GM21576 (cell line): ENCODE measurements at regions not wholly inside any gene's neighbourhood (a gene's known extent, or its start where the extent isn't known, plus 50 kb on each side); places are given as distances from the start of the nearest gene placed in this dataset.
"Not testable (repeated sequence)": the region's sequence is repeated elsewhere in the genome, so short reads cannot be mapped to it uniquely, and the experiment has no call there.

Experiments used
- ATAC-seq: cut with Tn5 transposase; IDR thresholded peaks from one replicate; pipeline ENCODE4 v1.9.1; 2021; ENCODE audit warnings: mild to moderate bottlenecking, moderate library complexity; ENCODE audit not compliant: unreplicated experiment

DNA sequence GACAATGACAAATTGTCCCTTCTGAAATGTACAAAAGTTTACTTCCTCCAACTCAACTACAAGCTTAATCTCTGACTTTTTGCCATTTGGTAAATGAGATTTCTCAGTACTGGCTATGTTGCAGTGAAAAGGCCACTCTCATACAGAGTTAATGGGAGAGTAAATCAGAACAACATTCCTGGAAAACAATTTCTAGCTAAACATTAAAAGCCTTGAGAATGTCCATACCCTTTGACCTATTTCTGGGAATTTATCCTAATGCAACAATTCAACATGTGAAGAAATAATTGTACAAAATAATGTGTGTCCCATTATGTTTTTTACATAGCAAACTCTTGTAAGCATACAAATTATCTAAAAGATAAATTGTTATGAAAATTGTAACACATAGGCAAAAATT, 56.3 kb upstream of the SPEF2 start:
- ATAC-seq: no peak

DNA sequence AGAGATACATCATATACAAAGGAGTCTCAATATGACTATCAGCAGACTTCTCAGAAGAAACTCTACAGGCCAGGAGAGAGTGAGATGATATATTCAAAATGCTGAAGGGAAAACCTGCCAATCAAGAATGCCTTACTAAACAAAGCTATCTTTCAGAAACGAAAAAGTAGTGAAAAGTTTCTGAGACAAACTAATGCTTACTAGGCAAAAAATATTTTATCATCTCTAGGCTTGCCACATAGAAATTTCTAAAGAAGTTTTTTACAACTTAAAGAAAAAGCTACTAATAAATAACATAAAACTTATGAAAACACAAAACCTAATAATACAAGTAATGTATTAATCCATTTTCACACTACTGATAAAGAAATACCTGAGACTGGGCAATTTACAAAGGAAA, 59.9 kb upstream of the SPEF2 start:
- ATAC-seq: no peak

DNA sequence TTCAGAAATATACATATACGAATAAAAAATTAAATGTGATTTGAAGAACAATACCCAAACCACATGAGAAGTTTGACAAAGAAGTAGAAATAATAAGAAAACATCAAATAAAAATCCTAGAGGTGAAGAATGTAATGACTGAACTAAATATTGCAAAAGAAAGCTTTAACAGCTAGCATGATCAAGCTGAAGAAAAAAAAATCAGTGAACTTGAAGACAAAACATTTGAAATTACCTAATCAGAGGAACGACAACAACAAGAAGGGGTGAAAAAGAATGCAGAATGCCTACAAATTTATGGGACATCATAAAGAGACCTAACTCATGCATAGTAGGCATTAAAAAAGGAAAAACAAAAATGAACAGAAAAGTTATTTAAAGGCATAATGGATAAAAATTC, 60.5 kb upstream of the SPEF2 start:
- no peak for ATAC-seq

DNA sequence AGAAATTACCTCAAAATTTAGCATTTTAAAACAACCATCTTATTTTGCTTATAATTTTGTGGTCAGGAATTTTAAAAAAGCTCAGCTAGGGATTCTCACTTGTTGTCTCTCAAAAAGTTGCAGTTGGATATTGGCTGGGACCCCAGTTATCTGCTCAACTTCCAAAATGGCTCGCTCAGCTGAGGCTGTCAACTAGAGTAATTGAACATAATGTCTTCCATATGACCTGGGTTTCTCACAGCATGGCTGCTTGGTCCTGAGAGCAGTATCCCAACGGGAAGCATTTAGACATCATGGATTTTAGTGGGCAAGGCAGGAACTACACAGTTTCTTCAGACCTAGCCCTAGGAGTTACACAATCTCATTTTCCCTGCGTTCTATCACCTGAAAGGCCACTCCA, 63.6 kb upstream of the SPEF2 start:
- no peak for ATAC-seq

DNA sequence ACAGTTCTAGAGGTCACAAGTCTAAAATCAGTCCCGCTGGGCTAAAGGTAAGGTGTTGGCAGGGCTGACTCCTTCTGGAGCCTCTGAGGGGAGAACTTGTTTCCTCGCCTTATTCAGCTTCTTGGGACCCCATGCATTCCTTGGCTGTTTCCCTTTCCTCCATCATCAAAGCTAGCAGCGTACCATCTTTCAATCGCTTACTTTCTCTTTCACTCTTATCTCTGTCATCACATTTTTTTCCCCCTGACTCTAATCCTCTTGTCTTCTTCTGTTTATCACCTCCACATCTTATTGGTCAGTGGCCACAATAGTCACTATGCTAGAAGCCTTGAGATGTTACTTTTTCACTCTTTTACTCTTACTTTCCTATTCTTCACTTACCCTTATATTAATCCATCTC, 72.5 kb upstream of the SPEF2 start:
- ATAC-seq: no peak

DNA sequence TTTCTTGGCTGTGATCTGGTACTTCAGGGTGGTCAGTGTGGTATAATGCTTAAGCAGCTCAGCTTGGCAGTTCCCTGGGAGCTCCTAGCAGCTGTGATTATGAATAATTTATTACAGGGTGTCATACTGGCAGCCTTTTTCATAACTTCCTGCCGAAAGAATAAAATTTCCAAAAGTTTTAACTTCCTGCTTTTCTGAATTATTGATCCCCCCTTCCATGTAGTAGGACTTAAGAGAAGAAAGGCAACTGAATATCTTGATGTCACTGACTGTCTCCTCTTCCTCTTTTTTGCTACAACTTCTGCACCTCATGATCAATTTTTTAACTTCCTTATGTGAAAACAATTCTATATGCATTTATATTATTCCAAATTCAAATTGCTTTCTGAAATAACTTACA, 74.3 kb upstream of the SPEF2 start:
- ATAC-seq: no peak

DNA sequence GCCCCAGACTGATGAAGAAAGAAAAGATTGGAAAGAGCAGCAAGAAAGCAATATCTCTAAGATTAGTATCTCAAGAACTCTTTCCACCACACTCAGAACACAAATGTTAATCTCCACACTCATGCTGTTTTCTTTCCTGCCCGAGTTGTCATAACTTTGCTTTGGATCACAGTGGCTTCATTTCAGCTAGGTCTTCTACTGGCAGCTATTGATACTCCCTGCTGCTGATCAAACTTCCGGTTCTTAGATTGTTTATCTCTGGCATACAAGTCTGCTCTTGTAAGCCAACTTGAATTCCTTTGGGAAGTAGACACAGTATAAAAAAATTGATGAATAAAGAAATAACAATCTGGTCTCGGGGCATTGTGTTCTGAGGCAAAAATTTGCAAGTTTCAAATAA, 77.7 kb upstream of the SPEF2 start:
- ATAC-seq: no peak

DNA sequence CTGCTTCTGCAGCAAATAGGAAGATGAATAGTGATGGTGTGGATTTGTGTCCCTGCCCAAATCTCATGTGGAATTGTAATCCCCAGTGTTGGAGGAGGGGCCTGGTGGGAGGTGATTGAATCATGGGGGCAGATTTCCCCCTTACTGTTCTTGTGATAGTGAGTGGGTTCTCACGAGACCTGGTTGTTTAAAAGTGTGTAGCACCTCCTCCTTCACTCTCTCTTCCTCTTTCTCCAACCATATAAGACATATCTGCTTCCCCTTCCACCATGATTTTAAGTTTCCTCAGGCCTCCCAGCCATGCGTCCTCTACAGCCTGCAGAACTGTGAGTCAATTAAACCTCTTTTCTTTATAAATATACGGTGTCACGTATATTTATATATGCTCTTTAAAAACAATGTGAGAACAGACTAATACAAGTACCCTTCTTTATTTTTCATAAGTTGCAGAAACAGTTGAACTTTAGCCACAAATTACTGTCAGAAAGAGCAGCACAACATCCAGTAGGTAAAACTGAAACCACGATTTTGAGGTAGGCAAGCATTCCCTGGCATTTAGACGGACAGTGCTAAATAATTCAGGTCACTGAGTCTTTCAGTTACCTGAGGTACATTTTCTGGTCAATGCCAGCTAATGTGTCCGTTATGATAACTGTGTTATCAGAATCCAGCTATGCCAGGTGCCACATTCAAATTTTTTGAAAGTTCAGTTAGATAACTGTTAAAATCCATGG, 79.3 kb upstream of the SPEF2 start:
- ATAC-seq: no peak

DNA sequence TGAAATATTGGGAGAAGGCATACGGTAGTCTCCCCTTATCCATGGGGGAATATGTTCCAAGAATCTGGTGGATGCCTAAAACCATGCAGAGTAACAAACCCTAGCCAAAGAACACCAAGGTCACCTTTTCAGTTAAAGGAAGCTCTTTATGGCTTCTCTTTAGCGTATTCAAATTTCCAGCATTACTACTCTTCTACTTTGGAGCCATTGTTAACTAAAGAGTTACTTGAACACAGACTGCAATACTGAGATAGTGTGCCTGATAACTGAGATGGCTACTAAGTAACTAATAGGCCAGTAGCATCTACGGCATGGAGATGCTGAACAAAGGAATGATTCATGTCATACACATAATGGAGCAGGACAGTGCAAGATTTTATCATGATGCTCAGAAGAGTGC, 84.5 kb upstream of the SPEF2 start:
- no peak for ATAC-seq

DNA sequence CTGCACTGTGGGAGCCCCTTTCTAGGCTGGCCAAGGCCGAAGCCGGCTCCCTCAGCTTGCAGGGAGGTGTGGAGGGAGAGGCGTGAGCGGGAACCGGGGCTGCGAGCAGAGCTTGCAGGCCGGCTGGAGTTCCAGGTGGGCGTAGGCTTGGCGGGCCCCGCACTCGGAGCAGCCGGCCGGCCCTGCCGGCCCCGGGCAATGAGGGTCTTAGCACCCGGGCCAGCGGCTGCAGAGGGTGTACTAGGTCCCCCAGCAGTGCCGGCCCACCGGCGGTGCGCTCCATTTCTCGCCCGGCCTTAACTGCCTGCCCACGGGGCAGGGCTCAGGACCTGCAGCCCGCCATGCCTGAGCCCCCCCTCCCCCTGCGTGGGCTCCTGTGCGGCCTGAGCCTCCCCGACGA, 86.1 kb upstream of the SPEF2 start:
- ATAC-seq: not testable (repeated sequence)

DNA sequence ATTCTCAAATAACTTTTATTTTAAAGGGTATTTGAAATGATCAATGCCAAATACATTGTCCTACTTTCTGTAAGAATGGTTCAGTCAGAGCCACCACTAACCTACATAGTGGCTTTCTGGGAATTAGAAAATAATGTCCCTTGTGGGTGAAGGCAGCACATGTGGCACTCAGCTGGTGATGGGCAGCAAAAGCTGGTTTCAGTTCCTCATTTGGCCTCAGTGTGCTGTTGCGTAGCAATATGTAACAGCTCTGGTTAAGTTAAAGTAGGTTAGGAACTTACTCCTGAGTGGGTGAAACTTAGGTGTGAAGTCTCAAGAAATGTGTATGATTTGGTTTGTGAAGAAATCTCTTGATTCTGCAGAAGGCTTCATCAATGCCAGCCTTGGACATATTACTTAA, 99.6 kb upstream of the SPEF2 start:
- peak; percentile 98 for ATAC-seq

DNA sequence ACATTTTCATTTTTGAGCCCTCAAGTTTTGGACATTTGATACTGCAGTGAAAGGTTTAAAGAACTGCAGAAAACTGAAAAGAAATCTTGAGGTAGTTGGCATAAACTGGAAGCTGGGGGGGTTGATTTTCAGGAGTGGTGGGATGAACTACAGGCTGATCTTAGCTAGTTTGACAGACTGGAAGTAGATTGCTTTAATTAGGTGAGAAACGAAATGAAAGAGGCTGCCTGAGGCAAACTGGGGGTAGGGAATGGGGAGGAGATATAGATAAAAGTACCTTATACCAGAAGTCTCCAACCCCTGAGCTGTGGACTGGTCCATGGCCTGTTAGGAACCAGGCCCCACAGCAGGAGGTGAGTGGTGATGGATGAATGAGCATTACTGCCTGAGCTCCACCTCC, 101.4 kb upstream of the SPEF2 start:
- no peak for ATAC-seq

DNA sequence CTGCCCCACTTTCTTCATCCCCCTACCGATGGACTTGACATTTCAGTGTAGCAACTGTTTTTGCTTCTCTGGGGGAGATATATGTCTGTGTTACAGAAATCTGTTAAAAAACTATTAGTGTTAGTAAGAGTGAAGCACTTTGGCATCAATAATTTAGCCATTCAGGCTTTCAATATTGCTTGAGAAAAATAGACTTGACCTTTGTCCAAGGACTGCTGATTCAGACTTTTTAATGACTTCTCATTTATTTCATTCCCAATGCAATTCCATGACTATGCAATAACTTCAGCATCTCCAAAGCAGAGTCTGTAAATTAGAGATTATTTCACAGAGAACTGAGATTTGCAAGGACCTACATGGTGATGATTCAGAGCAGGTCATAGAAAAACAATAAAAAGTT, 104.1 kb upstream of the SPEF2 start:
- no peak for ATAC-seq

DNA sequence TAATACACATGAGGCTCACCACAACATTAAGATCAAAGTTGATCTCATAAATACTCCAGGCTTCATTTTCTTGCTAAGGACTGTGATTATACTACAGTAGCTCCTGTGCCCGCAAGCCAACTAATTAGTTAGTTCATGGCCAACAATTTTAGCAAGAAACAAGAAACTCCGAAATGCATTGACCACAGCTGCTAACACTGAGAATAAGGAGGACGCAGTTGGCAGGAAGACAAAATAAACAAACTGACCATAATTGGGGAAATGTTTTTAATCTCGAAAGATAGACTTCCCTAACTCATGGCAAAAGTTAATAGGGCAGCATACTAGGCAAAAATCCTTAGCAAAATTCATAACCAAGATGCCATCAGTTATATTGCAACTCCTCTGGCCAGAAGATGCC, 115.5 kb upstream of the SPEF2 start:
- no peak for ATAC-seq

DNA sequence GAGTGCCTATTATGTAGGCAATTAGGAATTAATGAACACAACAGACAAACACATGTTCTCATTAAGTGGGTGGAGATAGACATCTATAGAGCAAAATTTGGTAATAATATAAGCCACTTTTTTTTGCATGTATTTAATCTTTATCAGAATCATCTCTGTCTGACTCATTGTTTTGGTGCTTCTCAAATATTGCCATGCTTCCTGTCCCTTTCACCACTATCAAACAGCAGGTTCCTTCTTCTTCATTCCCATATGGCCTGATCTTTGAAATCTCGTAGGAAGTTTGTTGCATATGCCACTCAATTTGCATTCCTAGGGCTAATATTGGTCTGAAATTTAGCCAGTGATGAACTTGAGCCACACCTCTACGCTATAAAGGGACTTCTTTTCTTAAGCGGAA, 128.9 kb upstream of the SPEF2 start:
- no peak for ATAC-seq

DNA sequence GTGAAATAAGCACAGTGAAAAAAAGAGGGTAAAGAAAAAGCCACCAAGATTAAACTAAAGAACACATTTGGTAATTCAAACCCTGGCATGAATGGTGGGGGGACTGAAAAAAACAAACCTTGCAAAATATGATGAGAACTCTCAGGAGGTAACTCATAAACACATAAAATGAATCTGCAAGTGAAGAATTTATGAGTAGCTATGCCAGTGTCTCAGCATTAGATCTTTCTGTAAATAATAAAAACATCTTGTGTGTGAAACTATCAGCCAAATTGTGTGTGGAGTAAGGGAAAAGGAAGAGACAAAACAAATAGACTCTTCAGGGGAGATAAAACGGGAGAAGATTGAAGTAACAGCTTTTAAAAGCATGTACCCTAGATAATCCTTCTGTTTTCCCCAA, 129.6 kb upstream of the SPEF2 start:
- no peak for ATAC-seq

DNA sequence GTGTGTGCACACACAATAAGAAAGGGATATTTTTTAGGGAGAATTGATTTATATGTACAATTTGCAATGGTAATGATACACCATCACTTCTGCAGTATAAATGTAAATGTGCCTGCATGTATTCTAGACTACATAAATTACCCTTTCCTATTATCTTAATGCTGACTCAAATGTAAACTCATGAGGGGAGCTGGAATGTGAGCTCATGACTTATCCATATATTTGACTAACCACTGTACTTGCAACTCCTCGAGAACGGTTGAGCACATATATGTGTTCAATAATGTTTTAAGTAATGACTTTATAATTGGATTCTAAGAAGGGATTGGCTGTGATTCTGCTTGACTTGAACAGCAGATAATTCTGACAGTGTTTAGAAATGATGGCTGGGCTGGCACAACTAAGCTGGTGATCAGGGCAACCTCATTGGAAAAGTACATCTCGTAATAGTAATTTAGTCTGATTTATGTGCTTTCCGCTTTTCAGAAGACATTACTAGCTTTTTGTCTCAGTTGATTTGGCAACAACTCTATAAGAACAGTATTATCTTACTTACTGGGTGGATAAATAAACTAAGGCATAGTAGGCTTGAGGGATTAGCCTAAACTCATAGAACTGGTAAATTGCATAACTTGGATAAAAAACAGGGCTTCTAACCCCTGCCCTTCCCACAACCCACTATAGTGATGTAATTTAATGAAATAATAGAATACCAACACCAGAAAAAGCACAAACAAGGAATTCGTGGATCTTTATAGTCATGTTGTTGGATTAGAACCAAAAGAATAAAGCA, 130.2 kb upstream of the SPEF2 start:
- no peak for ATAC-seq

DNA sequence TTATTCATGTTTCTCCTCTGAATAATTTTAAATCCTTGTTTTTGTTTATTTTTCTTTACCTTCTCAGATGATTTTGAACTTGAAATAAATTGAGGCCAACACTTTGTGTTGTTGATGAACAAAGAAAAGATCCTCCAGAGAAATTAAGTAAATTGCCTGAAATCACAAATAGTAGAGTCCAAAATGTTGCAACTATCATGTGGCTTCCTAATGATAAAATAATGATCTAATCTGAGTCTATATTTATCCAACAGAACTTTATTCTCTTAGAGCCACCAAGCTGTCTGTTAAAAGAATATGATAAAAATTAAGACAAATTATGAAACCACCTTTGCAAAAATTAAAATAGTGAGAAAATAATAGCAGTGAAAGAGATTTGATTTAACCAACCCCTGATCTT, 132.2 kb upstream of the SPEF2 start:
- ATAC-seq: no peak

DNA sequence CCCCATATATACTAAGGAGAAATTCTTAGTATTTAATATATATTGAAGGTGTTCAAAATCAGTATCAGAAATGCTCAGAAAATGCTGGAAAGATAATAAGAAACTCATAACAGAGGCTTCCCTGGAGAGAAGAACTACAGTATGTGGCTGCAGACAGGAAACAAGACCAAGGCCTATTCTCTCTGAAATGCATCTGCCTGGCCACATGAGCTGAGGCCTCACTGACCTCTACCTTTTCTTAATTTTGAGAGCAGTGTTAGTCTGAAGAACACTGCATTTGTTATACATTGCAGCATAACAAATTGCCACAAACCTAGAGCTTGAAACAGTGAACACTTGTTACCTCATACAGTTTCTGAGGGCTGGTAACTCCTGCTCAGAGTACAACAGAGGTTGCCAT, 133.4 kb upstream of the SPEF2 start:
- ATAC-seq: no peak

DNA sequence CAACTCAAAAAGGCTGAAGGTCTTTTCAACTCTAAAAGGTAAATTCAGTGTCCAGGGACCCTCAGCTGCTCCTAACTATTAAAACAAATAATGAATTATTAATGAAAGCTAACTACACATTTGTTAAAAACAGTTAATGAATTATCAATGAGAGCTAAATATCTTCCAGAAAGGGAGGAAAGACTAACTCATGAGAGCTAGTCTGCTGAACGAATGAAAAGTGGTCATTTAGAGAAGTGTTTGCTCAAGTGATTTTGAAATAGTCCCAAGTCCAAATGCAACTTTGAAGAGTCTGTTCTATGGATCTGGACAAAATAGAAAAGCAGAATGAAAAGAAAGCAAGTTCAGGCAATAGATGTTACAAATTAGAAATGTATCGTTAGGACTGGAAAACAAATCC, 133.9 kb upstream of the SPEF2 start:
- ATAC-seq: no peak

DNA sequence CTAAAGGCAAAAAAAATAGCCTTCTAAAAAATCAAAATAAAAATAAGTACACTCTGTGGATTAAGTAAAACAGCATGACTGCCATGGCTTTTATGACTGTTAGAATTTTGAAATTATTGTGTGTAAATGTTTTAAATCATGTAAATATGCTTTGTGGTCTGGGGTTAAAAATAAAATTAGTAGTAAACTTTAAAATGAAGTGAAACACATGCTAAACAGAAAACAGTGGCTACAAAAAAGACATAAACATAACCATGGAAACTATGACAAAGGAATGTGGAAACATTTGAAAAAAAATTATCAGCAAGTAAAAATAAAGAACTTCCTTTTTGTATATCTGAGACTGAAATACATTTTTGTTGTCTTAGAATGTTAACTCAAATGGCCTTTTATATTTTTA, 134.5 kb upstream of the SPEF2 start:
- no peak for ATAC-seq

DNA sequence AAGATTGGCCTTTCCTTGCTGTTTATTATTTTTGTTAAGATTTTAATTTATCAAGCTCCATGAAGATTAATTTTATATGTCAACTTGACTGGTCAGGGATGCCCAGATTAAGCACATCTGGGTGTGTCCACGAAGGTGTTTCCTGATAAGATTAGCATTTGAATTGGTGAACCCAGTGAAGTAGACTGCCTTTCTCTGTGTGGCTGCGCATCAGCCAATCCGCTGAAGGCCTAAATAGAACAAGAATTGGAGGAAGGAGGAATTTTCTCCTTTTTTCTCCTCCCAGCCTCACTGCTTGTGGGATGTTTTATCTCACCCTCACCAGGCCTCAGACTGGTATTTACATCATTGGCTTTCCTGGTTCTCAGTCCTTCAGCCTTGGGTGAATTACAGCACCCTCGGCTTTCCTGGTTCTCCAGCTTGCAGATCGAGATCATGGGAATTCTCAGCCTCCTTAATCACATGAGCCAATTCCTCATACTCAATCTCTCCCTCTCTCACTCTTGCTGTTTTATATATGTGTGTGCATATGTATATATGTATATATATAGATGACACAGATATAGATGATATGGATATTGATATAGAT, 135.4 kb upstream of the SPEF2 start:
- no peak for ATAC-seq
